K562 (cell line): ENCODE measurements at regions not wholly inside any gene's neighbourhood (a gene's known extent, or its start where the extent isn't known, plus 50 kb on each side); places are given as distances from the start of the nearest gene placed in this dataset.

Source experiments
- ATAC-seq: fragments of 200-7000 bp; cut with Tn5 transposase; 3 replicates; pipeline ENCODE4 v1.9.1; 2020; ENCODE audit warnings: moderate library complexity
- BruUV-seq: library from RNA; stranded (reverse); fragments of 400-500 nt; replicated peaks from 2 replicates; lab custom pipeline; 2021; lab: Mats Ljungman, UMichigan
- CTCF ChIA-PET: fragments of 300-600 bp; formaldehyde crosslinking; extraction: SDS; loops from one replicate; lab custom pipeline; 2021; ENCODE audit warnings: low intra/inter-chr PET ratio; lab: Yijun Ruan, JAX
- POLR2A ChIA-PET: fragments of 300-600, 350-650 bp; sonication (Branson Sonifier 250); formaldehyde crosslinking; extraction: SDS; loops from one replicate; lab custom pipeline; 2021; ENCODE audit warnings: antibody characterized with exemption, inconsistent platforms; lab: Yijun Ruan, JAX
- DNase-seq, 4 experiments: peaks; one replicate each; pipeline versions ENCODE4 v3.0.0 to v3.0.0-alpha.2; 2011 to 2018; ENCODE audit warnings: low spot score in 3 of 4, mixed read lengths in 3 of 4; ENCODE audit errors: extremely low read depth in 1 of 4
- FAIRE-seq: peaks from 2 replicates; lab custom pipeline; 2011; peaks lifted over from hg19 to GRCh38; lab: Jason Lieb, UNC
- H2AFZ ChIP-seq: 2 replicates; pipeline ENCODE4 v1.6.0; 2011; ENCODE audit warnings: low read depth, low read length, control low read depth, inconsistent platforms
- H3K27ac ChIP-seq: fragments of 200-600 bp; 3 replicates; pipeline ENCODE4 v1.8.0; 2011; ENCODE audit warnings: low read depth, mild to moderate bottlenecking, control low read depth, inconsistent platforms, low read length, moderate library complexity, mixed read lengths; ENCODE audit errors: extremely low read depth
- H3K27me3 ChIP-seq, 2 experiments: fragments of 300-600 bp in 1 of 2; 2 replicates in 1 of 2; 3 replicates in 1 of 2; pipeline versions ENCODE4 v1.6.0 to v1.8.0; 2011; ENCODE audit warnings: inconsistent platforms in 2 of 2, low read length in 2 of 2, mild to moderate bottlenecking in 1 of 2, mixed read lengths in 1 of 2, moderate library complexity in 1 of 2; ENCODE audit not compliant: control insufficient read depth in 2 of 2, insufficient read depth in 2 of 2
- H3K36me3 ChIP-seq: fragments of 300-600 bp; 3 replicates; pipeline ENCODE4 v1.8.0; 2011; ENCODE audit warnings: mild to moderate bottlenecking, low read length, inconsistent platforms; ENCODE audit not compliant: control insufficient read depth, insufficient read depth
- H3K4me1 ChIP-seq, 2 experiments: fragments of 200-600 bp in 1 of 2; replicated peaks in 1 of 2; 2 replicates in 1 of 2; 3 replicates in 1 of 2; pipeline versions ENCODE4 v1.5.1 to v1.8.0; 2011; ENCODE audit warnings: inconsistent platforms in 2 of 2, low read length in 2 of 2, mild to moderate bottlenecking in 1 of 2, mixed read lengths in 1 of 2, moderate library complexity in 1 of 2; ENCODE audit not compliant: control insufficient read depth in 2 of 2, insufficient read depth in 2 of 2
- H3K4me2 ChIP-seq: 2 replicates; pipeline ENCODE4 v1.6.1; 2011; ENCODE audit warnings: low read length, control low read depth, inconsistent platforms, mixed read lengths; ENCODE audit not compliant: insufficient read depth
- H3K4me3 ChIP-seq: fragments of 200-600 bp; sonication (generic), shearing (Covaris generic); 2 replicates; pipeline ENCODE4 v1.5.1; 2016; ENCODE audit warnings: control low read depth, inconsistent platforms
- H3K79me2 ChIP-seq: fragments of 200-600 bp; 3 replicates; pipeline ENCODE4 v1.8.0; 2011; ENCODE audit warnings: low read length, inconsistent platforms; ENCODE audit not compliant: control insufficient read depth, insufficient read depth
- H3K9ac ChIP-seq, 2 experiments: 2 replicates each; pipeline versions ENCODE4 v1.6.0 to v1.6.1; 2011; ENCODE audit warnings: low read depth in 2 of 2, low read length in 2 of 2, control low read depth in 1 of 2, inconsistent platforms in 1 of 2, mild to moderate bottlenecking in 1 of 2, mixed read lengths in 1 of 2; ENCODE audit not compliant: insufficient read depth in 1 of 2
- H3K9me1 ChIP-seq: one replicate; pipeline ENCODE4 v1.6.0; 2011; ENCODE audit warnings: inconsistent platforms, mild to moderate bottlenecking, low read length, moderate library complexity; ENCODE audit not compliant: control insufficient read depth, insufficient read depth
- H3K9me3 ChIP-seq: replicated peaks from 2 replicates; pipeline ENCODE4 v1.5.1; 2011; ENCODE audit warnings: low read depth, low read length, inconsistent platforms; ENCODE audit not compliant: control insufficient read depth, insufficient read depth
- H4K20me1 ChIP-seq: replicated peaks from 2 replicates; pipeline ENCODE4 v1.6.1; 2011; ENCODE audit warnings: low read length, inconsistent platforms, mixed read lengths; ENCODE audit not compliant: control insufficient read depth, insufficient read depth
- CBFA2T3 ChIP-seq: fragments of 450-650 bp; IDR thresholded peaks from 2 replicates; pipeline ENCODE4 v1.6.1; 2017
- CCNT2 ChIP-seq: IDR thresholded peaks from 2 replicates; pipeline ENCODE4 v1.6.1; 2011; ENCODE audit warnings: borderline replicate concordance, low read depth, mild to moderate bottlenecking, moderate library complexity, mixed read lengths, low read length; ENCODE audit not compliant: insufficient read length; ENCODE audit errors: extremely low read depth
- NR4A1 ChIP-seq, 2 experiments: fragments of 250-450 bp in 1 of 2; fragments of 450-650 bp in 1 of 2; sonication (Bioruptor Pico) in 1 of 2; IDR thresholded peaks; 2 replicates each; pipeline versions ENCODE4 v1.4.0 to v1.6.1; 2016 to 2020; ENCODE audit warnings: mild to moderate bottlenecking in 2 of 2, missing compliant biosample characterization in 1 of 2, missing genetic modification characterization in 1 of 2, moderate library complexity in 1 of 2
- WGBS: fragments of 100-300 bp; shearing (Covaris generic); methylation state at CpG from one replicate; pipeline ENCODE4 v1.1.6; 2016; ENCODE audit warnings: low coverage, mixed read lengths; ENCODE audit not compliant: insufficient coverage; ENCODE audit errors: missing lambda C conversion rate; 5-methylcytosine and 5-hydroxymethylcytosine counted together
- in situ Hi-C: fragments of 300-500 bp; cut with MboI; formaldehyde crosslinking; loops from 4 replicates; pipeline ENCODE4 v1.15.0; 2018; ENCODE audit warnings: inconsistent platforms, mixed read lengths
- intact Hi-C: fragments of 100-400 bp; cut with micrococcal nuclease; formaldehyde crosslinking; loops from 2 replicates; pipeline ENCODE4 v1.14.2; 2022
- TF ChIP-seq, protein P1 (sequence below): fragments of 250-450 bp; sonication (Bioruptor Pico); IDR thresholded peaks from 2 replicates; pipeline ENCODE4 v1.5.0; 2022; ENCODE audit warnings: mild to moderate bottlenecking

DNA sequence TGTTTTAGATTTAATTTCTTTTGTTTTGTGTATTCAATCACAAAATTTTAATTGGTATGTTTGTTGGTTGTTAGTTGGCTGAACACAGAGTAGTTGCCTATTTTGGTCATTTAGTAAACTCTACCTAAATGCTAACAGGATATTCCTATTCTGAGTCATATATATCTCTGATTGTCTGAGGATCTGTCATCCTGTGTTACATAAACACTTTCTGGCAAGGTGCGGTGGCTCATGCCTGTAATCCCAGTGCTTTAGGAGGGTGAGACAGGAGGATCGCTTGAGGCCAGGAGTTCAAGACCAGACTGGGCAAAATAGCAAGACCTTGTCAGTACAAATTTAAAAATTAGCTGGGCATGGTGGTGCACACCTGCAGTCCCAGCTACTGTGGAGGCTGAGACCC lies 178.6 kb downstream of the PLCE1 start:
- no peak for ATAC-seq
- no TSS peak for BruUV-seq
- Histone ChIP-seq H3K4me1 (no peaks in the 10 kb centered on the region), H3K9ac (no peak overlapping the region), H3K27me3 (peaks cover 0 to 4% of the 10 kb centered on the region in 2 experiments; a peak in 1 of 5 replicates), H3K27ac (no peak overlapping the region), H3K36me3 (no peaks in the 10 kb centered on the region), H3K9me1 (no peaks in the 10 kb centered on the region), H3K9me3 (no peaks in the 10 kb centered on the region), H2AFZ (no peak overlapping the region), H3K4me3 (no peak overlapping the region), H4K20me1 (no peaks in the 10 kb centered on the region), H3K79me2 (no peaks in the 10 kb centered on the region), H3K4me2 (no peak overlapping the region)
- no peak for DNase-seq
- in situ Hi-C loops: no loop called here
- intact Hi-C loops: no loop called here
- POLR2A ChIA-PET: no interaction called here
- TF ChIP-seq CCNT2 (no peak), CBFA2T3 (no peak), NR4A1 (CRISPR knock-in tag; IDR thresholded peaks at IDR 0.05) (no peak), NR4A1 (tag; IDR thresholded peaks at IDR 0.05) (no peak)
- TF ChIP-seq, protein P1, sequence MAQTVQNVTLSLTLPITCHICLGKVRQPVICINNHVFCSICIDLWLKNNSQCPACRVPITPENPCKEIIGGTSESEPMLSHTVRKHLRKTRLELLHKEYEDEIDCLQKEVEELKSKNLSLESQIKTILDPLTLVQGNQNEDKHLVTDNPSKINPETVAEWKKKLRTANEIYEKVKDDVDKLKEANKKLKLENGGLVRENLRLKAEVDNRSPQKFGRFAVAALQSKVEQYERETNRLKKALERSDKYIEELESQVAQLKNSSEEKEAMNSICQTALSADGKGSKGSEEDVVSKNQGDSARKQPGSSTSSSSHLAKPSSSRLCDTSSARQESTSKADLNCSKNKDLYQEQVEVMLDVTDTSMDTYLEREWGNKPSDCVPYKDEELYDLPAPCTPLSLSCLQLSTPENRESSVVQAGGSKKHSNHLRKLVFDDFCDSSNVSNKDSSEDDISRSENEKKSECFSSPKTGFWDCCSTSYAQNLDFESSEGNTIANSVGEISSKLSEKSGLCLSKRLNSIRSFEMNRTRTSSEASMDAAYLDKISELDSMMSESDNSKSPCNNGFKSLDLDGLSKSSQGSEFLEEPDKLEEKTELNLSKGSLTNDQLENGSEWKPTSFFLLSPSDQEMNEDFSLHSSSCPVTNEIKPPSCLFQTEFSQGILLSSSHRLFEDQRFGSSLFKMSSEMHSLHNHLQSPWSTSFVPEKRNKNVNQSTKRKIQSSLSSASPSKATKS: no peak
- FAIRE-seq: no peak
- CTCF ChIA-PET: no interaction called here
- 0% methylated on average over 2 of the region's 2 CpGs for WGBS
